Glutamatergic neuron (in vitro differentiated cells): ENCODE measurements at regions not wholly inside any gene's neighbourhood (a gene's known extent, or its start where the extent isn't known, plus 50 kb on each side); places are given as distances from the start of the nearest gene placed in this dataset.
A peak's percentile ranks its signal among the peaks of the same experiment; 100 is the strongest.

Experiments used
- DNase-seq: peaks from one replicate; pipeline ENCODE4 v3.0.0; 2022
- H3K27ac Mint-ChIP-seq: one replicate; pipeline ENCODE4 v1.8.0; 2020; ENCODE audit warnings: mild to moderate bottlenecking, mixed read lengths, inconsistent platforms; ENCODE audit not compliant: unreplicated experiment
- H3K27me3 Mint-ChIP-seq: one replicate; pipeline ENCODE4 v1.8.0; 2020; ENCODE audit warnings: mild to moderate bottlenecking, moderate library complexity, mixed read lengths, inconsistent platforms; ENCODE audit not compliant: unreplicated experiment
- H3K36me3 Mint-ChIP-seq: one replicate; pipeline ENCODE4 v1.8.0; 2020; ENCODE audit warnings: mild to moderate bottlenecking, mixed read lengths, inconsistent platforms; ENCODE audit not compliant: unreplicated experiment
- H3K4me1 Mint-ChIP-seq: one replicate; pipeline ENCODE4 v1.8.0; 2020; ENCODE audit warnings: mild to moderate bottlenecking, low read depth, mixed read lengths, inconsistent platforms; ENCODE audit not compliant: unreplicated experiment
- H3K4me3 Mint-ChIP-seq: one replicate; pipeline ENCODE4 v1.8.0; 2020; ENCODE audit warnings: mild to moderate bottlenecking, mixed read lengths, inconsistent platforms; ENCODE audit not compliant: unreplicated experiment
- H3K9me3 Mint-ChIP-seq: one replicate; pipeline ENCODE4 v1.8.0; 2020; ENCODE audit warnings: mild to moderate bottlenecking, moderate library complexity, mixed read lengths, inconsistent platforms; ENCODE audit not compliant: unreplicated experiment
- TF ChIP-seq, protein P1 (sequence below): fragments of 200-600 bp; sonication (generic); IDR thresholded peaks from one replicate; pipeline ENCODE4 v1.5.0; 2021; ENCODE audit not compliant: partially characterized antibody, unreplicated experiment

DNA sequence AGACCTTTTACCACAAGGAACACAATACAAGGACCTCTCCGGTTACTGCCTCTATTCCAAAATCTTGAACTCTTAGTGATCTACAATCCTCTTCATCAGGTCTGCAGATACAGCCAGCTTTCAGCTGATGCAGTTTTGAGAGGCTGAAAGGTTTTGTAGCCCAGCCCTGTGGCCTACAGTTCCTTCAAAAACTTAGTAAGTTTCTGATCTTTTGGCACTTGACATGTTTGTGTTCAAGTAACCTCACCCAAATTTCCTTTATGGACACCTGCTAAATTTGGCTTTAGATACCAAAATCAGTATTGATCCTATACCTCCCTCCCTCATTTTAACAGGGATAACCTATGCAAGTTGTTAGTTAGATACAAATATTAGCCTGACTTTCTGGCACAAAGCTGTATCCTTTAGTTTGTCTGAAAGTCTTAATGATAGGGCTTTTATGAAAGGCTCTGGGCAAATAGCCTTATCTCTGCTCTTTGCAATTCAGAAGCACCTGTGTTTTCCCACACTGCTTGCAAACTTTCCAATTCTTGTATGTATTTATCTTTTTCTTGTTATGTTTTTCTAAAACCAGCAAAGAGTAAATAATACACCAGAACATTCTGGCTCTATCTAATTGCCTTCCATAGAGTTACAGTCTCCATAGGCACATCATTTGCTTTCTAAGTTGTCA is 650.5 kb upstream of the KLHL29 start:
- H3K9me3 Mint-ChIP-seq = peaks cover 4% of the 10 kb centered on the region
- TF ChIP-seq, protein P1, sequence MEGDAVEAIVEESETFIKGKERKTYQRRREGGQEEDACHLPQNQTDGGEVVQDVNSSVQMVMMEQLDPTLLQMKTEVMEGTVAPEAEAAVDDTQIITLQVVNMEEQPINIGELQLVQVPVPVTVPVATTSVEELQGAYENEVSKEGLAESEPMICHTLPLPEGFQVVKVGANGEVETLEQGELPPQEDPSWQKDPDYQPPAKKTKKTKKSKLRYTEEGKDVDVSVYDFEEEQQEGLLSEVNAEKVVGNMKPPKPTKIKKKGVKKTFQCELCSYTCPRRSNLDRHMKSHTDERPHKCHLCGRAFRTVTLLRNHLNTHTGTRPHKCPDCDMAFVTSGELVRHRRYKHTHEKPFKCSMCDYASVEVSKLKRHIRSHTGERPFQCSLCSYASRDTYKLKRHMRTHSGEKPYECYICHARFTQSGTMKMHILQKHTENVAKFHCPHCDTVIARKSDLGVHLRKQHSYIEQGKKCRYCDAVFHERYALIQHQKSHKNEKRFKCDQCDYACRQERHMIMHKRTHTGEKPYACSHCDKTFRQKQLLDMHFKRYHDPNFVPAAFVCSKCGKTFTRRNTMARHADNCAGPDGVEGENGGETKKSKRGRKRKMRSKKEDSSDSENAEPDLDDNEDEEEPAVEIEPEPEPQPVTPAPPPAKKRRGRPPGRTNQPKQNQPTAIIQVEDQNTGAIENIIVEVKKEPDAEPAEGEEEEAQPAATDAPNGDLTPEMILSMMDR = no peak
- no peak for DNase-seq
- no peaks in the 10 kb centered on the region for H3K27me3 Mint-ChIP-seq
- H3K36me3 Mint-ChIP-seq = peaks cover 11% of the 10 kb centered on the region
- no peak overlapping the region for H3K27ac Mint-ChIP-seq
- H3K4me3 Mint-ChIP-seq = no peak overlapping the region
- no peaks in the 10 kb centered on the region for H3K4me1 Mint-ChIP-seq

DNA sequence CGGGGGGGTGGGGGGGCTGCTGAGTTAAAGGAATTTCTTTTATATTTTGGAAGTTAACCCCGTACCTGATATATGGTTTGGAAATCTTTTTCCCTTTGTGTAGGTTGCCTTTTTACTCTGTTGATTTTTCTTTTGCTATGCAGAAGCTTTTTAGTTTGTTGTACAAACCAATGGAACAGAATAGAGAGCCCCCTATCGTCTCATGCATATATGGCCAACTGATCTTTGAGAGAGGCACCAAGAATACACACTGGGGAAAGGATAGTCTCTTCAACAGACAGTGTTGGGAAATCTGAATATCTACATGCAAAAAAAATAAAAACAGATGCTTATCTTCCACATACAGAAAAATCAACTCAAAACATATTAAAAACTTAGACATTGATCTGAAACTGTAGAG is 647.8 kb upstream of the KLHL29 start:
- TF ChIP-seq, protein P1 = no peak
- H3K27ac Mint-ChIP-seq = no peak overlapping the region
- H3K4me3 Mint-ChIP-seq = no peak overlapping the region
- peaks cover 5% of the 10 kb centered on the region for H3K36me3 Mint-ChIP-seq
- peaks cover 1% of the 10 kb centered on the region for H3K4me1 Mint-ChIP-seq
- no peak for DNase-seq
- H3K9me3 Mint-ChIP-seq = peaks cover 2% of the 10 kb centered on the region
- H3K27me3 Mint-ChIP-seq = no peaks in the 10 kb centered on the region

DNA sequence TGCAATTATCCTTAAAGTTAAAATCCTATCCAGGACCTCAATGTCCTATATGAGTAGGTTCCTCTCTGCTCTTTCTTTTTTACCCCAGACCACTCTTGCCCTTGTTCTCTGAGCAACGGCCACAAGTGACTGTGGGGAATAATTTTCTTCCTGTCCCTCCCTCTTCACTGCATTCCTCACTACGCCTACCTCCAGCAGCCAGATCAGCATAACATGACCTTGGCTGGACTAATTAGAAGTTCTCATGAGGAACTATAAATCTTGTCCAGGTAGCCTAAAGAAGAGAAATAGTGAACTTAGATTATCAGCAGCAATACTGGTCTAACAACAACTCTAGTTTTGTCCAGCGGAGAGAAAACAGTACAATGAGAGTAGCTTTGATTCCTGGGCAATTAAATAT is 643.8 kb upstream of the KLHL29 start:
- H3K4me1 Mint-ChIP-seq = peaks cover 4% of the 10 kb centered on the region
- DNase-seq = no peak
- H3K9me3 Mint-ChIP-seq = no peaks in the 10 kb centered on the region
- no peaks in the 10 kb centered on the region for H3K27me3 Mint-ChIP-seq
- TF ChIP-seq, protein P1 = no peak
- H3K27ac Mint-ChIP-seq = no peak overlapping the region
- no peaks in the 10 kb centered on the region for H3K36me3 Mint-ChIP-seq
- no peak overlapping the region for H3K4me3 Mint-ChIP-seq

DNA sequence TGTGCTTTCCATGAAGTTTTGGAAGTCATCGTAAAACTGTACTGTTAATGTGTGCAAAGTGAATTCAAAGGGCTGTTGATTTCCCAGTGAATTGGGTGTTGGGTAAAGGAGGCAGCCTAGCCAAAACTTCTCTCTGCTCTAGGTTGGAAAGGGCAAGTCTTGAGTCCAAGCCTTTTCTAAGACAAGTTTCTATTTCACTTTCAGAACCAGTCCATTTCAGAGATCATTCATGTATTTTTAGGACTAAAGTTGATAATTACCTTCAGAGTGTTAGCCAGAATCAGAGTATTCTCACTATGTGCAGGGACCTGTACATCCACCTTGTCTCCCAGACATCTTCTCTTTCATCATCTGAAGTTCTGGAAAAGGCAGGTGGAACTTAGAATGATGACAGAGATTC is 636.1 kb upstream of the KLHL29 start:
- Mint-ChIP-seq H3K9me3 (peaks cover 2% of the 10 kb centered on the region), H3K27ac (no peak overlapping the region), H3K27me3 (no peaks in the 10 kb centered on the region), H3K36me3 (no peaks in the 10 kb centered on the region), H3K4me1 (peaks cover 17% of the 10 kb centered on the region), H3K4me3 (no peak overlapping the region)
- DNase-seq = no peak
- TF ChIP-seq, protein P1 = no peak

DNA sequence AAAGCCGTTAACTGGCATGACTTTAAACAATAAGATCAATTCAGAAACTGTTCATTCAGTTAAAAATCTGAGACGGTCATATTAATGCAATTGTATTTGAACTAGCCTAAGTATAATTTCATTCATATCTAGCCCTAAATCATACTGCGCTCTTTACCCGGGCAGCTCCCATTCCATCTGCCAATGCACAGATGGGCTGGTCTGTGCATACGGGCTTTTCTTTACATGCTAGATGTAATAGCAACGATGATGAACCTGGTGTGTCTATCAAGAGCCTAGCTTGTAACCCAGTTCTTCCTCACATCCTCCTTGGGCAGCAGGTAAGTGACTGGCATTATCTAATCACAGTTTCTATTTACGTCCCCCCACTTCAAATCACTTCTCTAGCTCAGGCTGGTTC is 631.5 kb upstream of the KLHL29 start:
- H3K4me1 Mint-ChIP-seq = peaks cover 42% of the 10 kb centered on the region
- H3K36me3 Mint-ChIP-seq = no peaks in the 10 kb centered on the region
- H3K27ac Mint-ChIP-seq = peak overlapping the region; percentile 90
- peak overlapping the region; percentile 30 for H3K4me3 Mint-ChIP-seq
- DNase-seq = peak; percentile 57
- H3K27me3 Mint-ChIP-seq = peaks cover 3% of the 10 kb centered on the region
- peaks cover 3% of the 10 kb centered on the region for H3K9me3 Mint-ChIP-seq
- TF ChIP-seq, protein P1 = no peak
